T follicular helper cell (primary cell): ENCODE measurements at regions not wholly inside any gene's neighbourhood (a gene's known extent, or its start where the extent isn't known, plus 50 kb on each side); places are given as distances from the start of the nearest gene placed in this dataset.

Source experiments
- DNase-seq: peaks from one replicate; pipeline ENCODE4 v3.0.0-alpha.2; 2020; ENCODE audit warnings: low read depth

DNA sequence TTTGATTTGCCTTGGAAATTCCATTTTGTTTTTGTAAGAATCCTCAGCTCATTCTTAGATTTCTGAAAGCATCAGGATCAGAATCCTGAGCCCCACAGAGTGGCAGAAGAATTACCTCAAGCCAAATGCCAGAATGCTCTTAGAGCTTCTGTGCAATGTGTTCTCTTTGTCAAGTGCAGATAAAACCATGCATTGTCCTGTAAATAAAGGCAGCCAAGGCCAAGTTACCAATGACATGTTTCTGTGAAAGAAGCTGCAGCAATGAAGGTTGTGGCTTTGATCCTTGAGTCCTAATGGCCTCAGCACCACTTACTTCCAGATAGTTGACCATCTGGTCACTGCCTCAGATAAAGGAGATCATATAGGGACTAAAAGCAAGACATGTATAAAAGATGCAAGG lies 343.3 kb upstream of the AKR1E2 start:
- DNase-seq: no peak

DNA sequence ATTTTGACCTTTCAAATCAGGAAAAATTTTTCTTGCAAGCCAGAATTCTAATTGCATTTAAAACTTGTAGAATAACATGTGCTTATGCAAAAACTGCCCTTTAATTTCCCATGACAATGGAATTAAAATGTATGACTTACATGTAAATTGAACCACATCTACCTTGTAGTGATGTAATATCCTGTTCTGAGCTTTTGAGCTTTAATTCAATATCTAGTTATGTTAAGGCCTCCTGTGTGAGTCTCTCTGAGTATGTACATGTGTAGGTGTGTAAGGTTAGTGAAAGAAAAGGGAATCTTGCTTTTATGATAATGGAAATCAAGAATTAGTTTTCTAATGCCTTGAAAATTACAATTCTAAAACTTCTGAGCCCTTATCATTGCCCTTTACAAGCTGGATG lies 344.8 kb upstream of the AKR1E2 start:
- no peak for DNase-seq

DNA sequence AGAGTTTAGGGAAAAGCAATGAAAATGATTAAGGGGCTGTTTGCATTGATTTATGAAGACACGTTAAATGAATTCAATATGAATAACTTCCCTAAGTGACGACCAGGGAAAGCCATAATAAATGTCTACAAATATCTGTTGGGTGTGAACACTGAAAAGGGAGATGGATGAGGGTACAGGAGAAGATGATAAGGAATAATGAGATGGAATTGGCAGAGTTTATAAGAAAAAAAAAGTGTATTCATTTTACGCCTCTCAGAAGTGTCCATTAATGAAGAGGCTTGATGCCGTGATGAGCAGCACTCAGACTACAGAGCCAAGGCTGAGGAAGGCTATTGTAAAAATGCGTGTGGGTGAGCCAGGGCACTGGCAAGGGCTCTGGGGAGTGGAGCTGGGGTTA lies 346.7 kb upstream of the AKR1E2 start:
- DNase-seq: no peak

DNA sequence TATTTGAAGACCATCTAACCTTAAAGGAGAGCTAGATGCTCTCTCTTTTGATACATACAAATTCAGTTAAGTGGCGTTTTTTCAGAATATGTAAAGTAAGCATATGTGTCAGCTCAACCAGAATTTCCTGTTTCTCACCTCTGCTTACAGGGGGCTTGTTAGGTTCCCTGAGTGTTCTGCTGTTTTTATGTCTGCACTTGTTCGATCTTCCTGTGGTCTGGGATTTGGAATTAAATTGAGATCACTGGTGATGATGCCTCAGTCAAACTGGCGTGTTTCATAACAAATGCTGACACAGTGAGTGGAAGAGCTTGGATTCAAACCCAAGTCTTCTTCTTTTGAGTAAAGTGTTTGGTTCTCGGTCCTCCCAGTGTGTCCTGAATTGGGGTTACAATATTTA lies 348.3 kb upstream of the AKR1E2 start:
- DNase-seq: no peak

DNA sequence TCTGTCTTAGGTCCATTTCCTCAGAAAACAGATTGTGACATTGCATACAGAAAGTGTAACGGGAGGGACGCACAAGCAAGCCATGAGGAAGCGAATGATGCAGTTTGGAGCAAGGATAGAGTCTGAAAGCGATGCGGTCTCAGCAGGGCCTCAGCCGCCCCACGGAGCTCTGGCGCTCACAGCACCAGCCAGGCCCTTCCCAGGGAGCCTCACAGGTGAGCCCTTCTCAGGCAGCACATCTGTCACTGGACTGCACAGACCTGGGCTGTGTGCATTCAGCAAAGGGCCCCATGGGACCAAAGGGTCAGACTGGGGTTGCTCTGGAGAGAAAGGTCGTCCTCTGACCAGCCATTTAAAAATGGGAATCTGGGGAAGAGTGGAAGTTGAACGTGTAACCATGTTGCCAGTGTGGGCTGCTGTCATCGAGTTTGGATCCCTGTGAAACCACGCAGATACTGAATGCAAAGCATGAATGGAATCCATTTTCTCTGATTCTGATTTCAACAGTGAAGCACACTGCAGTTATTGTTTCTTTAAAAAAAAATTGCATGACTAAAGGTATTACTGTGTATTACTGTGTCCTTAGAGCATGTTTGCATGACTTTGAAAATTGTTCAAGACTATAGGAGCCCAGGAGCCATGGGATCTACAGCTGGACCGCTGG lies 350.0 kb upstream of the AKR1E2 start:
- DNase-seq: no peak

DNA sequence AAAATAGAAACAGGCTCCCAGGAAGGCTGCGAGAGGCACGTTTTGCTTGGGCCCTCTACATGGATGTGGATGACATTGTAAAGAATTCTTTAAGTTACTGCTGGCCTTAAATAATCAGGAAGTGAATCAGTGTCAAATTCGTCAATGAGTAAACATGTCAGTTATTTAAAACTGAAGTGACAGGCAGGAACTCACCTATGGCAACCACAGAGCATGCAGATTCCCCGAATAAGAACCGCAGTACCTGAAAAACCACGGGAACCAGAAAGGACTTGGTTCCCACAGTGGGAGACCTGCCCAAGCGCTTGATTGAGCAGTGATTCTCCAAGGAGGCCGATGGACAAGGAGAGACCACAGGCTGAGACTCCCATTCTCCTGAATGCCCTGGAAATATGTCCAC lies 351.2 kb upstream of the AKR1E2 start:
- DNase-seq: no peak

DNA sequence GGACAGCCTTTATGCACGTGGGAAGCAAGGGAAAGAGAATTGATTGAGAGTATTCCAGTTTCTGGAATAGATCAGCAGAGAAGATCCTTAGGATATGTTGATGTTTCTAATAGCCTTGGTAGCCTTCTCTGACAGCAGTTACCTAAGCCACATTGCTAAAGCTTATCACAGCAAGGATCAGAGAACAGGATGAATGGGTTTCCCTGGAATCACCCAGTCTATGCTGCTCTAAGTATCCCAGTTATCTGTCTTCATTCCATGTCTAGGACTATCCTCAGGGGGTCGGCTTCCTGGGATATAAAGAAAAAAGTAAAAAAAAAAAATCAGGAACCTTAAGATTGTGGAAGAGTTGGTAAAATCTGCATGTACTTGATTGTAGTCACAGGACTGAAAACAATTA lies 352.0 kb upstream of the AKR1E2 start:
- DNase-seq: no peak

DNA sequence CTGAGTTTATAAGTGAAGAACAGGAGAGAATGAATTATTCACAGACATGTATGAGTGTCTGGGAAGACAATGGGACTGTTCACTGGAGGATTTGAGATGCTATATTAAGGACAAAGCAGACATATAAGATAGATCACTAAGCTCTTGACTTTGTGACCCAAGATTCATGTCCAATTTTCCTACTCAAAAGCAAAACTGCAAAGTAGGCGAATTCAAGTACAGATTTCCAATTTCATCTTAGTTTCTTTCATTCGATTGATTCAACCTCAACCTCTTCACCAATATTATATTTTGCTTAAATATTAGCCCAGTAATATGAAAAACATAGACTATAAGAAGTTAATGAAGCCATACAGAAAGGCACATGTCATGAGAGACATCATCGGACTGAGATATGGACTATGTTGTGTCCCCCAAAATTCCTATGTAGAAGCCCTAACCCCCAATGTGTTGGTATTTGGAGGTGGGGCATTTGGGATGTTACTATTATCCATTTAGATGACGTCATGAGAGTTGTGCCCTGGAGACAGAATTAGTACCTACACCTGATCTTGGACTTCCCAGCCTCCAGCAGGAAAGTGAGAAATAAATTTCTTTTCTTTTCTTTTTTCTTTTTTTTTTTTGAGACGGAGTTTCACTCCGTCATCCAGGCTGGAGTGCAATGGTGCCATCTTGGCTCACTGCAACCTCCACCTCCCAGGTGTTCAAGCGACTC lies 353.7 kb upstream of the AKR1E2 start:
- no peak for DNase-seq

DNA sequence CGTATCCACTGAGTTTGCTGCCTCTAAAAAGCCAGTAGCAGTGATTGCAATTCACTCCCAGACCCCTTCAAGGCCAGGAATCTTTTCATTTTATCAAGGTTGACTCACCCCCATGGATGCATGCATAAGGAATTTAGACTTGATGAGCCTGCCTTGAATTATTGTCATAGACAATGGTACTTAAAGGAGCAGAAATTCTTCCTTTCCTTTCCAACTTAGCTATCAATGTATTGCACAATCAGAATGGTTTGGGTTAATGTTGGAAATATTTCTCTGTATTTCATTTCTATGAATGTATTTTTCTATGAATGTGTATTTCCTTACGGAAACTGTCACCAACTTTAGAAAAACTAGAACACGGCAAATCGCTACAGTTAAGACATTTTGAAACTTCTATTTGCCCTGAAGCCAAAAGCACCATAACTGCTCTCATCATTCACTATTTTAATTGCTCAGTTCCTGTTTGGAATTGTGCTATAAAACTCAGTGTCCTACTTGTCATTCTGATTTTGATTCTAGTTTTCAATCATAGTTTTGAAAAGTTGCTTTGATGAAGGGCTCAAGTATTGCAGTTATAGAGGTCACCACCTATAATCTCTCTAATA lies 355.7 kb upstream of the AKR1E2 start:
- no peak for DNase-seq

DNA sequence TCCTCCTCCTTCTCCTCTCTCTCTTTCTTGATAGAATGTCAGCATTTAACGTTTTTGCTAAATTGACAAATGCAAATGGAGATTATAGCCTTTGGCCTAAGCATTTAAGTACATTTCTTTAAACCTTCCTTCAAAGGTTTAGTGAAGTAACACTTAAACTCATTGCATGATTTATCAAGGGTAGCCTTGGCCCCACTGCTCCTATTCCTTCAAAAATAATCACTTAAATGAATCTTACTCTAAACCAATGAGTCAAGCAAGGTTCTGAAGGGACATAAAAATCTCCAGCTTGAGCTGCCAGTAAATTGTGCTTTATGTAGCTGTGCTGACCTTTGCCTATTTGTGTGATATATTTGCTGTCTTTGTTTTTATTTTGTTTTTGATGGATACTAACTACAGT lies 358.5 kb upstream of the AKR1E2 start:
- no peak for DNase-seq

DNA sequence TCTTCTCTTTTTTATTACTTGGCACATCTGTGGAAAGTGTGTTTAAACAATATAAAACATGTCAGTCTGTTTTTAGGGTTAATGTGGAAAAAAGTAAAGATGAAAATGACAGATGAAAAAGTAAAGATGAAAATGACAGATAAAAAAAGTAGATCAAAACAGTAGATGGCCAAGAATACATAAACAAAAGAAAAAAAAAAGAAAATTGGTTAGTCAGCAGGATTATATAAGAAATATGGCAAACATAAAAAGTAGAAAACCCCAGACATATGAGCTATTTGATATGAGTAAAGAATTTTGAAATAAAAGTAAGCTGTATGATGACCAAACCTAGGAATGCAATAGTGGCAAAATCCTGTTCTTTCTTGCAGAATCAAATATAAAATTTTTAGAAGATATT lies 365.7 kb upstream of the AKR1E2 start:
- no peak for DNase-seq

DNA sequence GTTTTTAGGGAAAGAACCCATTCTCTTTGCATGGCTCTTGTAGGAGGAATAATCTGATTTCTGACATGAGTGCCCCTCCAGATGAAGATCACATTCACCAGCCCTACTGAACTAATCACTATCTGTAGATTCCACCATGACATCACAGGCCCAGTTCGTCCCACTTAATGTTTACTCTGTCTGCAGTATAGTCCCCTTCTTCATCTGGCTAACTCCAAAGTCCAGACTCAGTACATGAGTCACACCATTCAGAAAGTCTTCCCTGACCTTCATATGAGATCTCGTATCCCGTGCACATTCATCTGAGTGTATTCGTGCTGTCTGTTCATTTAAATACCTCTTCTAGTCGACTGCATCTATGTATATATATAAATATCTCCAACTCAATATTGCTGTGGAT lies 366.5 kb upstream of the AKR1E2 start:
- no peak for DNase-seq

DNA sequence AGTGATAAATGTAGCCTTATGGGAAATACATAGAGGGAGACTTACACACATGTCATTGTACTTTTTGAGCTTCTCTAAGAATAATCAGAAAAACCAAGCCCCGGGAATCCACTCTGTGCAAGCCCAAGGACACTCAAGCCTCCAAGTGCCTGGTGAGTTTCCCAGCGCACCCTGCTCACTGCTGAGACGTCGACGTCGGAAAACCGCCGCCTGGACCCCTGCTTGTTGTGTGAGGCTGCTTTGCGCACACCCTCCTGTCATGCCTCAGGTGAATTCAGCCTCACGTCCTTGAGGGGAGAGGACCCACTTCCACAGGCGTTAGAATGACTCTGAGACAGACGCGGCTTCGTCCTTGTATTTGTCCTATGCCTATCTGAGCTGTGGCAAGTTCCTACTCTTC lies 368.4 kb upstream of the AKR1E2 start:
- no peak for DNase-seq

DNA sequence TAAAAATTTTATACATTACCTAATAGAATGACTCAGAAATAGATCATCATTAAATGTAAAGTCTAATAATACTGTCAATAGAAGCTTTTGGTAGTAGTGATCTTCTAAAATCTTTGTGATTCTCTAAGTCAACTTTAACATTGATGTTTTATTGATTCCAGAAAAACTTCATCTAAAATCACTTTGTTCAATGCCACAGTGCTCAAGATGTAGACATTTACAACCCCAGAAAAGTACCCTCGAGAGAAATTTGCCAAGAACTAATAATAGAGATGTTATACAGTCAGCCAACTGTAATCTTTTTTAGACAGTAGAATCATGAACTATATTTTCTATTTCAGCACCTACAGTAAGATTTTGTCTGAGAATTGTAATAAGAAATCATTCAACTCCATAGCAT lies 369.2 kb upstream of the AKR1E2 start:
- DNase-seq: no peak

DNA sequence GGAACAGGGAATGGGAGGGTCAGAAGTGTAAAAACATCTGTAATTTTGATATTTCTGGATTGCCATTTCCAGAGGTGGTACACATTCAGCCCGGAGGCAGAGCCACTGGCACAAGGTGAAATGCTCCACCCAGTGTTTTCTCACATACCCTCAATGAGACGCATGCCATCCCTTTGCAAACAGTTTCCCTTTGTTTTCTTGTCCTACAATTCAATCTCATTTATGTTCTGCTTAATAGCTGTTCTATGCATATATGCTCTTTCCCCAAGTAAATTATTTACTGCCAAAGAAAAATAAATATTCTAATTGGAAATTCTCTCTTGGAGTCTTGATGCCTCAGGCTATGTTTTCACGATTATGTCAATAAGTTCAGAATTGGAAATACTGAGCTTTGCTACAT lies 369.7 kb upstream of the AKR1E2 start:
- DNase-seq: no peak

DNA sequence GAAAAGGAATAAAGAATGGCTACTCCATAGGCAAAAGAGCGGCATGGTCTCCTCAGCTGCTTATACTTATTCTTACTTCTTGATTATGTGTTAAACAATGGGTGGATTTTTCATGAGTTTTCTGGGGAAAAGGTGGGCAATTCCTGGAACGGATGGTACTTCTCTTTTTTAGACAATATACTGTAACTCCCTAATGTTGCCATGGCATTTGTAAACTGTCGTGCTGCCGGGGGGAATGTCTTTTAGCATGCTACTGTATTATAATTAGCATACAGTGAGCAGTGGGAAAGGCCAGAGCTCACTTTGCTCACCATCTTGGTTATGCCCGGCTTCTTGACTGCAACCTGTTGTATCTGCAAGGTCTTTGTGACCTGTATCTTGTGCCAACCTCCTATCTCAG lies 372.1 kb upstream of the AKR1E2 start:
- no peak for DNase-seq

DNA sequence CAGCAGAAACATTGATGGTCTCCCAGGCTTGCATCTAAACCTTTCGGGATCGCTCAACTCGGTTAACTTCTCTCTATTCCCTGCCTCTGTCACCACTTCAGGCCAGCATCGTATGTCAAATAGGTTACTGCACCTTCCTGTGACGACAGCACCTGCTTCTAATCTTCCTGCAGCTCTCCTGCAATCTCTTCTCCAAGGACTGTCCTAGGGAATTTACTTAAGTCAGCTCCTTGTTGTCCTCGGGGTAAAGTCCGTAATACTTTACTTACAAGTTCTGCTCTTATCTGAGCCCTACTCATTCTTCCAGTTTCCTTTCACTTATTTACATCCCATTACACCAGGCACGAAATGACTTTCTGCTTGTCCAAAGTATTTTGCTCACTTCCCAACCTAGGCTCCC lies 372.7 kb upstream of the AKR1E2 start:
- DNase-seq: no peak

DNA sequence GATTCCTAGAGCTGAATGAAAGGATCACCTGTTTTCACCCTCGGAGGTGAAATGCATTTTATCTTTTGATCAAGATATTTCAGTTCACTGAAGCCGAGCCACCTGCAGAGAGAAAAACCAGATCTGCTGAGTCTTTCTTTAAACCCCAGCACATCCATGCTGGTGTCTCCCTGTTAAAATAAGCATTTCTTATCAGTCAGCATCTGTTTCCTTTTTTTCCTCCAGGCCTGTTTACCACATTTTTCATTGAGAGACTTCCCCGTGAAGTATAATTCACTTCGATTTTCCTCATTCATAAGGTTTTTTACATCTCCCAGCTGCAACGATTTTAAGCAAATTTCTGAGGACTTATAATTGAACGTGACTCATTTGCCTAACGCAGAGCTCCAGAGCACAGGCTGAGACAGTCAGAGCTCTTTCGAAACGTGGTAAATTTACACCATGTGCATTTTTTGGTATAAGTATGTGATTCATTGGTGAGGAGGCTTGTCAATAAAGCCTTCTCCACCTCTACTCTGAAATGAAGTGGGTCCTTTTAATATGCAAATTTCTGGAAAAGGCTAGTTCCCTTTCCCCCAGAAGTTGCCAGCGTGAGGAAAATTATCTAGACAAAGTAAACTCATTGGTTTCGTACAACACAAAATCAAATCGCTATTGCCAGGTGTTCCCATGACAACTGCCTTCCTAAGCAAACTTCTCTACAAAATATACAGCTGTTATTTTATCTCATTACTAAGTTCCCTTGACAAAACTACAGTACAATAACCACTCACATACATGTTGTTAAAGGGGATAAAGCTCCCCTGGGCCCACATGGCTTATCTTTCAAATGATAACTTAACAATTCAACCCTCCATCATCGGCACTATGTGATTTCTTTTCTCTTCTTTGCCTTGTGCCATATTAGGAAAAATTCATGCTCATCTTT lies 374.8 kb upstream of the AKR1E2 start:
- DNase-seq: no peak

DNA sequence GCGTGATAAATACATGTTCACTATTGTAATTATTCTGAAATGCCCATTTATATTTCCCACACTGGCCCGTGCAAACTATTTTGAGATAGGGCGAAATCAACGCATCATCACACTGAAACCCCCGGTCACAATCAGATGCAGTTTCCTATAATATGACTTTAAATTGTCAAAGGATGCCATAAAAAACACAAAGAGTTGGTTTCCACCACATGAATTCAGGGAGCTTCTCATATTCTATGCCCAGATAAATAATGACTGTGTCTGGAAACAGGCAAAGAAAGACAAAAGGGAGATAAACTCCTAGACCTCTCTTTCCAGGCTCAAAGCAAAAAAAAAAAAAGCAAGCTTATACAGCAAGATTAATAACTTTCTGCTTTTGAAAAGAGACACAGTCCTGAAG lies 375.8 kb upstream of the AKR1E2 start:
- no peak for DNase-seq

DNA sequence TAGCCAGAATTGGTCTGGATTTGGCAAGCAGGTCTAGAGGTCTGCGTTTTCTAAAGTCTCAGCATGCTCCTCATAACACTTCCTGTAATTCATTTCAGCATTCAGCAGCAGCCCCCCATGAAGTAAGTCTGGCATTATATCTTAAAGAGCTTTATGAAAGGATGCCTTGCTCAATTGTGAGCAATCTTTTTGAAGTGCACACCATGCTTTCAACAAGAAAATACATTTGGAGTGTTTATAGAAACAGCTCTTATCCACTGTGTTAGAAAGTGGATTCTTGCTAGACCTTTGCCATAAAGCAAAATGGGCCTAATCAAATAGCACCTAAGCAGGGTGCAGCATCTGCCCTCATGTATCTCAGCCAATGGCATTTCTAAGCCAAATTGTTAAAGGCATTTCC lies 378.0 kb upstream of the AKR1E2 start:
- no peak for DNase-seq

DNA sequence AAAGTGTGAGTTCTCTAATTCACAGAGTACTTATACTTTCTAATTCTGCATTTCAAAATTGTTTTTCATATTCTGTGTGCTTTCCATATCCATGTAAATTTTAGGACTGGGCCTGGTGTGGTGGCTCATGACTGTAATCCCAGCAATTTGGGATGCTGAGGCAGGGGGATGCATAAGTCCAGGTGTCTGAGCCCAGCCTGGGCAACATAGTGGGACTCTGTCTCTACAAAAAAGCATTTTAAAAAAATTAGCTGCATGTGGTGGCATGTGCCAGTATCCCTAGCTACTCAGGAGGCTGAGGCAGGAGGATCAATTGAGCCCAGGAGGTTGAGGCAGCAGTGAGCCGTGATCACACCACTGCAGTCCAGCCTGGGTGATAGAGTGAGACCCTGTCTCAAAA lies 382.6 kb upstream of the AKR1E2 start:
- DNase-seq: no peak

DNA sequence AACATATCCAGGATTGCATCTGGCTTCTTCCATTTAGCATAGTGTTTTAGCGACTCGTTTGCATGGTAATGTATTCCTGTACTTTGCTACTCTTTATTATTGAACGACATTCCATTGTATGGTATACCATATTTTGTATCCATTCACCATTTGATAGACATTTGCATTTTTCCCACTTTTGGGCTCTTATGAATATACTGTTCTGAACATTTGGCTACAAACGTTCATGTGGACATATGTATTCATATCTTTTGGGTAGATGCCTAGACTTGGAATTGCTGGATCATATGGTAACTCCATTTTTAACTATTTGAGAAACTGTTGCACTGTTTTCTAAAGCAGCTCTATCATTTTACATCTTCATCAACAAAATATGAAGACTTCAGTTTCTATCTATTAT lies 383.7 kb upstream of the AKR1E2 start:
- no peak for DNase-seq

DNA sequence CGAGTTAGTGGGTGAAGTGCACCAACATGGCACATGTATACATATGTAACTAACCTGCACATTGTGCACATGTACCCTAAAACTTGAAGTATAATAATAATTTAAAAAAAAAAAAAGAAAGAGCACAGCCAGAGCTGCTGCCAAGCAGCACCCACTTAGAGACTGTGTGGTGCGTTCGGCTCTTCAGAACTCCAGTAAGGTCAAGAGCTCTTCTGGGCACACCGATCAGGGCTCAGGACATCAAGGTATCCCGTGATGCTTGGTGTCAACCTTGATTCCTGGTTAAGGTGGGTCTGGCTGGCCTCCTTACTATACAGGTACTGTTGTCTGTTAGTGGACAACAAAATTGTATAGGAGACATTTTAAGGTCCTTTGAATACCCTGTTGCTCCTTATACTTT lies 385.7 kb upstream of the AKR1E2 start:
- DNase-seq: no peak
